ENCODE measurements at regions not wholly inside any gene's neighbourhood (a gene's known extent, or its start where the extent isn't known, plus 50 kb on each side); places are given as distances from the start of the nearest gene placed in this dataset.
A peak's percentile ranks its signal among the peaks of the same experiment; 100 is the strongest.

DNA sequence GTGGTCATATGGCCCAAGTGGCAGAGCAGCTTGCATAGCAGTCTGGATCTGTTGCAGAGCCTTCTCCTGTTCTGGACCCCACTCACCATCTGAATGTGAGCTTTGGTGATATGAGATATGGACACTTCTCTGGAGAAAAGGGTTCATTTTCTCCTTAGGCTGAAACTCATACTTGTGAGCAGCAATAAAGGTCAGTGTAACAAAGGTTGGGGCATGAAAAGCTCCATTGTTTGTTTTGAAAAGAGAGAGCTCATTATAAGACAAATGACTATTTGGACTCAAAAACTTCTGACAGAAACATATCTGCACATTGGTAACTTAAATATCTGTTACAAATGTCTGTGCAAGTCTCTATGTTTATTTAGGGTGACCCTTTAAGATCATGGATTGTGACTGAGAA, 517.3 kb downstream of the MFSD1 start:
- H3K4me3 ChIP-seq (ENCODE audit: low read depth, low read length) = no peak overlapping the region
- TF ChIP-seq, protein P1, sequence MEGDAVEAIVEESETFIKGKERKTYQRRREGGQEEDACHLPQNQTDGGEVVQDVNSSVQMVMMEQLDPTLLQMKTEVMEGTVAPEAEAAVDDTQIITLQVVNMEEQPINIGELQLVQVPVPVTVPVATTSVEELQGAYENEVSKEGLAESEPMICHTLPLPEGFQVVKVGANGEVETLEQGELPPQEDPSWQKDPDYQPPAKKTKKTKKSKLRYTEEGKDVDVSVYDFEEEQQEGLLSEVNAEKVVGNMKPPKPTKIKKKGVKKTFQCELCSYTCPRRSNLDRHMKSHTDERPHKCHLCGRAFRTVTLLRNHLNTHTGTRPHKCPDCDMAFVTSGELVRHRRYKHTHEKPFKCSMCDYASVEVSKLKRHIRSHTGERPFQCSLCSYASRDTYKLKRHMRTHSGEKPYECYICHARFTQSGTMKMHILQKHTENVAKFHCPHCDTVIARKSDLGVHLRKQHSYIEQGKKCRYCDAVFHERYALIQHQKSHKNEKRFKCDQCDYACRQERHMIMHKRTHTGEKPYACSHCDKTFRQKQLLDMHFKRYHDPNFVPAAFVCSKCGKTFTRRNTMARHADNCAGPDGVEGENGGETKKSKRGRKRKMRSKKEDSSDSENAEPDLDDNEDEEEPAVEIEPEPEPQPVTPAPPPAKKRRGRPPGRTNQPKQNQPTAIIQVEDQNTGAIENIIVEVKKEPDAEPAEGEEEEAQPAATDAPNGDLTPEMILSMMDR (conservative IDR thresholded peaks at IDR 0.05; ENCODE audit: low read depth, low read length) = no peak
- DNase-seq (ENCODE audit: low read depth) = no peak

DNA sequence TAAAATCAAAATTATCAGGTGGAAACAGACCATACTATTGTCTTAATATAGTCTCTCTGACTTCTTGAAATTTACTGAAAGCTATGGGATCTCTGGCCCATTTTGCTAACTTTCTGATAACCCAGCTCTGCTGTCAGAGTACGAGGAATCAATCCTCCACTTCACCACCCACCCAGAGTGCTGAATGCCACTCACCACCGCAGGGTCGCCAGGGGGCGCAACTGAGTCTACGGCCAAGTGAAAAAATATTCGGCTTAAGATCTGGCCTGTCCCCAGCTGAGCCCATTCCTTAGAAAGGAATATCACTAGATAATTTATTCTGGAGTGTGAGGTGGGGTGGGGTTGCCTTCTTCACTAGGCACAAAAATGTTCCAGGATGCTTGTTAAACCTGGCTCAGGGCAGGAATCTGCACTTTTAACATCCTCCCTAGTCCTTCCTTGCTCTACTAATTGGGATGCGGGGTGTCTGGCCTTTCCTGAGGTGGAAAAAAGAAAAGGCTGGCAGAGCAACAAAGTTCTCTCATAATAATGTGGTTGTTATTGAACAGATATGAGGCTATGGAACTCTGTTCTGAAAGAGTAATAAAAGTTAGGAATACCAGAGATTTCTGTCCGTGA, 520.6 kb downstream of the MFSD1 start:
- TF ChIP-seq, protein P1 (conservative IDR thresholded peaks at IDR 0.05; ENCODE audit: low read depth, low read length) = peak; percentile 95
- no peak overlapping the region for H3K4me3 ChIP-seq (ENCODE audit: low read depth, low read length)
- no peak for DNase-seq (ENCODE audit: low read depth)

DNA sequence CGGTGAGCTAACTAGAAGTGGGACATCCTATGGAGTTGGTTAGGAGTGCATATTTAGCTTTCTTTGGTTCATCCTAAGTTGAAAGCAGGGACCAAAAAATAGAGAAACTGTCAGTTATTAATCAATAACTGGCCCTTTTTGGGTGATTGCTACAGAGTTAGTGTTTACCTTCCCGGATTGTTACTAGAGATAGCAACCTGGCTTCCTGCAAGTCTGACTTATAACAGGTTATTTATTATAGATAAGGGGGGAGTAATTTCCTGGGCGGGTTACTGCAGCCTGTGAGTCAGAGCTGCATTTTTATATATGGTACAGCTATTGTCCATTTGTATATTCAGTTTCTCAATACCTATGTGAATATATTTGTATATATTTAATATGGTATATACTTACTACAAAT, 522.0 kb downstream of the MFSD1 start:
- DNase-seq (ENCODE audit: low read depth) = no peak
- no peak overlapping the region for H3K4me3 ChIP-seq (ENCODE audit: low read depth, low read length)
- TF ChIP-seq, protein P1 (conservative IDR thresholded peaks at IDR 0.05; ENCODE audit: low read depth, low read length) = no peak

DNA sequence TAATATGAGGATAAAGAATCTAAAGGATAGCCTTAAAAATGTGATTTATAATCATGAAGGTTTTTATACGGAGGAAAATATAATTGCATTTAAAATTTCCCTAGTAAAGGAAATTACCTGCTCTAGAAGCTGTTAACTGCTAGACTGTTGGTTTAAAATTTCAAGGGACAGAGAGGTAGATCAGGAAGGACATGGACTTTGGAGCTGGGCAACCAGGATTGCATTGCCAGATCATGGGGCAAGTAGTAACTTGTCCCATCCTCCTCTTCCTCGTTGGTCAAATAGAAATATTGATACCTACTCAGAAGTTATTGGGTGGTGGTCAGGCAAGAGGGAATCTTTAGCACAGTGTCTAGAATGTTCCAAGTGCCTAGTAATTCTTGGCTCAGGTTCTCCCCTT, 525.1 kb downstream of the MFSD1 start:
- no peak overlapping the region for H3K4me3 ChIP-seq (ENCODE audit: low read depth, low read length)
- no peak for DNase-seq (ENCODE audit: low read depth)
- TF ChIP-seq, protein P1 (conservative IDR thresholded peaks at IDR 0.05; ENCODE audit: low read depth, low read length) = no peak

DNA sequence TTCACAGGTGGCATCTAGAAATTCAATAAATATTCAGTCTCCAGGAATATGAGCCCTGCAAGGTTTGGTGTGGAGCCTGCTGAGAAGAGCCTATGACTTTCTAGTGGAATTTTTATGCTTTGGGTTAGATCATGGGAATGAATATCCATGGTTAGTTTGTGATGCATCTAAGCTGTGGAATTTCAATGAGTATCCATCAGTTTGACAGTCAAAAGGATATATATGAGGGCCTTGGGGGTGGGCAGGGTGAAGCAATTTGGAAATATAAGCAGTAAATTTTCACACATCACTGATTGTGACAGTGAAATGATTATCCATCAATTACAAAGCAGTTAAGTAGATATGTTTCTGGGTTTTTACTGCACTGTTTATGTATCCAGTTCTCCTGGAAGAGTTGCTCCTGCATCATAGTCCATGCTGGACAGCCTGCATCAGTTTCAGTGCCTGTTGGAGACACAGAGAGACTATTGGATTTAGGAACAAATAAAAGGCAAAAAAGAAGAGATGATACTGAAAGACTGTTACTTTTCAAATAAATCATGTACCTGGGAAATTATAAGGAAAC, 530.8 kb downstream of the MFSD1 start:
- no peak for DNase-seq (ENCODE audit: low read depth)
- TF ChIP-seq, protein P1 (conservative IDR thresholded peaks at IDR 0.05; ENCODE audit: low read depth, low read length) = no peak
- H3K4me3 ChIP-seq (ENCODE audit: low read depth, low read length) = no peak overlapping the region

DNA sequence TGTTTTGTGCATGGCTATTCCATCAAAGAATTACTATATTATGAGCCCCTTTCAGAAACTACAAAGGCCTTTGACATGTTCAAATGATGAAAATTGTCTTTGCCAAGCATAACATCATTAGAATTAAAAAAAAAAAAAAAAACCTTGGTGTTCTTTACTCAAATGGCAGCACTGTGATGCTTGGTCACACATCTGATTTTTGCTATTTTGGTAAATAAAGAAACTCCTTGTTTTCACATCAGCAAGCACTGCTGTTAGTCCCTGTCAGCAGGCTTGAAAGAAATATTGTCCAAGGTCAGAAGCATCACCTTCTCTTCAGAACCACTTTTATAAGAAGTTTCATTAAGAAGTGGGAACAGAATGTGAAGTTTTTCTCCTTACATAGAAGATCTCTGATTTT, 537.3 kb downstream of the MFSD1 start:
- TF ChIP-seq, protein P1 (conservative IDR thresholded peaks at IDR 0.05; ENCODE audit: low read depth, low read length) = no peak
- DNase-seq (ENCODE audit: low read depth) = no peak
- H3K4me3 ChIP-seq (ENCODE audit: low read depth, low read length) = no peak overlapping the region

DNA sequence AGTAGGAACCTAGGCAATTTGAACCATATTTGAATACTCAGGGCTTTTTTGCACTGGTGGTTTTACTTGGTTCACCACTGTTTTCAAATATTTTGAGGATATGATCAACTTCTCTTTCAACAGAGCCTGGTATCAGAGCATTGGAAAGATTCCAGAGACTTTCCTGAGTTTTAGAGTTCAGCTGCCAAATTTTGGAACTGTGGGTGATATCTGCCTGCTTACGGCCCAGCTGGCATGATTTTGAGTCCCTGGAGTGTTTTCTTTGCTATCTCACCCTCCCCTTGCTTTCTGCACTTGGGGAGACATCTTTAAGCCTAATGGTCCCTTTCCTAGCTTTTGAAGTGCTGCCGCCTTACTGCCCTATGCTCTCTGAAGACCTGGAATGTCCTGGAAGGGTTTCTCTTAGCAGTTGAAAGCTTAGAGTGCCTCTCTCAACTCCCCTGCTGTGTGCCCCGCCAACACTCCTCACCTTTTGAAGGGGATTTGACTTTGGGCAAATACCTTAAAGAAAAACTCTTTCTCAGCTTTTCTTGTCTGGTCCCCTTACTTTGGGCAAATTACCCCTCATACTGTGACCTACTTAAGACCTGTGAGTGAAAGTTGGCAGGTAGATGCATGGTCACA, 539.1 kb downstream of the MFSD1 start:
- DNase-seq (ENCODE audit: low read depth) = no peak
- TF ChIP-seq, protein P1 (conservative IDR thresholded peaks at IDR 0.05; ENCODE audit: low read depth, low read length) = no peak
- H3K4me3 ChIP-seq (ENCODE audit: low read depth, low read length) = no peak overlapping the region
